Putamen (tissue), 1 donor: ENCODE measurements at regions not wholly inside any gene's neighbourhood (a gene's known extent, or its start where the extent isn't known, plus 50 kb on each side); places are given as distances from the start of the nearest gene placed in this dataset.

ENCODE experiments used
- DNase-seq: peaks from one replicate; pipeline ENCODE4 v3.0.0-alpha.2; 2016; ENCODE audit warnings: low spot score

- DNase-seq: no peak
Observed at GRCh38 chr9:28750136-28750535, 1176.9 kb upstream of the C9orf72 start.

GRCh38 chr9:28758341-28758740 is 1185.1 kb upstream of the C9orf72 start:
- DNase-seq: no peak

- no peak for DNase-seq
Observed at GRCh38 chr9:28758971-28759370, 1185.7 kb upstream of the C9orf72 start.

- DNase-seq: no peak
Observed at GRCh38 chr9:28762167-28762566, 1188.9 kb upstream of the C9orf72 start.

- no peak for DNase-seq
Observed at GRCh38 chr9:28764532-28764931, 1191.3 kb upstream of the C9orf72 start.

GRCh38 chr9:28770226-28770625 is 1196.9 kb upstream of the C9orf72 start:
- DNase-seq: no peak

- no peak for DNase-seq
Observed at GRCh38 chr9:28770827-28771226, 1197.5 kb upstream of the C9orf72 start.

- DNase-seq: peak; percentile 30
Observed at GRCh38 chr9:28774433-28775235, 1201.4 kb upstream of the C9orf72 start.

GRCh38 chr9:28779243-28779642 is 1206.0 kb upstream of the C9orf72 start:
- no peak for DNase-seq

GRCh38 chr9:28781481-28781880 is 1208.2 kb upstream of the C9orf72 start:
- no peak for DNase-seq

- DNase-seq: no peak
Observed at GRCh38 chr9:28782630-28783029, 1209.3 kb upstream of the C9orf72 start.

- no peak for DNase-seq
Observed at GRCh38 chr9:28792716-28793115, 1219.4 kb upstream of the C9orf72 start.

- no peak for DNase-seq
Observed at GRCh38 chr9:28799876-28800275, 1226.6 kb upstream of the C9orf72 start.

- DNase-seq: no peak
Observed at GRCh38 chr9:28801144-28801799, 1228.0 kb upstream of the C9orf72 start.

GRCh38 chr9:28805197-28805596 is 1231.9 kb upstream of the C9orf72 start:
- DNase-seq: no peak

- peak; percentile 44 for DNase-seq
Observed at GRCh38 chr9:28808042-28808441, 1234.8 kb upstream of the C9orf72 start.

GRCh38 chr9:28810388-28811075 is 1237.3 kb upstream of the C9orf72 start:
- no peak for DNase-seq

GRCh38 chr9:28820741-28821140 is 1247.5 kb upstream of the C9orf72 start:
- DNase-seq: no peak

GRCh38 chr9:28821240-28821639 is 1248.0 kb upstream of the C9orf72 start:
- DNase-seq: no peak

GRCh38 chr9:28824432-28824963 is 1251.2 kb upstream of the C9orf72 start:
- no peak for DNase-seq

GRCh38 chr9:28832168-28832770 is 1259.0 kb upstream of the C9orf72 start:
- no peak for DNase-seq

GRCh38 chr9:28834156-28834555 is 1260.9 kb upstream of the C9orf72 start:
- DNase-seq: no peak
